Prostate gland (tissue), 2 donors: ENCODE measurements at regions not wholly inside any gene's neighbourhood (a gene's known extent, or its start where the extent isn't known, plus 50 kb on each side); places are given as distances from the start of the nearest gene placed in this dataset.

Experiments
- CTCF ChIP-seq, 4 experiments: fragments of 200-600 bp in 2 of 4; fragments of 450-650 bp in 2 of 4; sonication (generic) in 2 of 4; IDR thresholded peaks; 1 replicate in 3 of 4; 2 replicates in 1 of 4; pipeline ENCODE4 v1.5.1; 2016 to 2019; ENCODE audit warnings: antibody characterized with exemption in 4 of 4, mild to moderate bottlenecking in 2 of 4, moderate library complexity in 2 of 4
- POLR2A ChIP-seq: fragments of 450-650 bp; IDR thresholded peaks from one replicate; pipeline ENCODE4 v1.6.1; 2016; ENCODE audit warnings: antibody characterized with exemption, mild to moderate bottlenecking

GRCh38 chr9:80792726-80793125, 896.6 kb downstream of the TLE1 start:
- TF ChIP-seq POLR2A (no peak), CTCF (IDR thresholded peaks at IDR 0.05) (no peak)
